Upper lobe of left lung (tissue), 4 donors: ENCODE measurements at regions not wholly inside any gene's neighbourhood (a gene's known extent, or its start where the extent isn't known, plus 50 kb on each side); places are given as distances from the start of the nearest gene placed in this dataset.

Experiments used
- EP300 ChIP-seq, 4 donors: sonication (generic); formaldehyde crosslinking; IDR thresholded peaks; one replicate each; pipeline ENCODE4 v1.5.1; 2017; ENCODE audit warnings: antibody characterized with exemption in 4 of 4, control low read depth in 2 of 4
- POLR2A ChIP-seq, 4 donors: fragments of 450-650 bp; IDR thresholded peaks; one replicate each; pipeline ENCODE4 v1.5.1; 2016 to 2017; ENCODE audit warnings: antibody characterized with exemption in 4 of 4, mild to moderate bottlenecking in 2 of 4
- TF ChIP-seq, protein P1 (sequence below), 6 experiments: fragments of 450-650 bp in 4 of 6; fragments of 200-600 bp in 2 of 6; sonication (generic) in 2 of 6; IDR thresholded peaks; one replicate each; pipeline ENCODE4 v1.5.1; 2016 to 2019; ENCODE audit warnings: antibody characterized with exemption in 6 of 6

GRCh38 chr14:53331247-53331646, 178.1 kb upstream of the DDHD1 start:
- TF ChIP-seq, protein P1, sequence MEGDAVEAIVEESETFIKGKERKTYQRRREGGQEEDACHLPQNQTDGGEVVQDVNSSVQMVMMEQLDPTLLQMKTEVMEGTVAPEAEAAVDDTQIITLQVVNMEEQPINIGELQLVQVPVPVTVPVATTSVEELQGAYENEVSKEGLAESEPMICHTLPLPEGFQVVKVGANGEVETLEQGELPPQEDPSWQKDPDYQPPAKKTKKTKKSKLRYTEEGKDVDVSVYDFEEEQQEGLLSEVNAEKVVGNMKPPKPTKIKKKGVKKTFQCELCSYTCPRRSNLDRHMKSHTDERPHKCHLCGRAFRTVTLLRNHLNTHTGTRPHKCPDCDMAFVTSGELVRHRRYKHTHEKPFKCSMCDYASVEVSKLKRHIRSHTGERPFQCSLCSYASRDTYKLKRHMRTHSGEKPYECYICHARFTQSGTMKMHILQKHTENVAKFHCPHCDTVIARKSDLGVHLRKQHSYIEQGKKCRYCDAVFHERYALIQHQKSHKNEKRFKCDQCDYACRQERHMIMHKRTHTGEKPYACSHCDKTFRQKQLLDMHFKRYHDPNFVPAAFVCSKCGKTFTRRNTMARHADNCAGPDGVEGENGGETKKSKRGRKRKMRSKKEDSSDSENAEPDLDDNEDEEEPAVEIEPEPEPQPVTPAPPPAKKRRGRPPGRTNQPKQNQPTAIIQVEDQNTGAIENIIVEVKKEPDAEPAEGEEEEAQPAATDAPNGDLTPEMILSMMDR (IDR thresholded peaks at IDR 0.05): no peak
- no peak for TF ChIP-seq EP300 (IDR thresholded peaks at IDR 0.05)
- TF ChIP-seq POLR2A (IDR thresholded peaks at IDR 0.05): no peak
